HG03520 (cell line): ENCODE measurements at regions not wholly inside any gene's neighbourhood (a gene's known extent, or its start where the extent isn't known, plus 50 kb on each side); places are given as distances from the start of the nearest gene placed in this dataset.

Source experiments
- ATAC-seq: cut with Tn5 transposase; IDR thresholded peaks from one replicate; pipeline ENCODE4 v1.9.1; 2021; ENCODE audit warnings: mild to moderate bottlenecking, moderate library complexity; ENCODE audit not compliant: unreplicated experiment

DNA sequence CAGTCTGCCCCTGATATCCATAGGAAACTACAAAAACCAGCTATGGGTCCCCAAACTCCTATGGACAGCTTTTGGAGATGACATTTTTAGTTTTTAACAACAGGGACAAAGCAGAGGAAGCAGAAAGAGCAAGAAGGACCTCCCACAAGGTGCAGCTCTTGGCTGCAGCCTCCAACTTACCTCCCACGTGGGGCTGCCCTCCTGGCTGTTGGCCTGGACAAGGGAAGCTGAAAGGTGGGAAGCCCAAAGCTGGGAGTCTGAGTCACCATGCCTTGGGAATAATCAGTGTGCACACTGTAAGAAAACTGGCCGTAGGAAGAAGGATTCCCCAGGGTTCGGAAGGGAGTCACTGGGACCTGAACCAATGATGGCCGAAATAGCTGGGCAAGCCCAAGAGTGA is 51.8 kb upstream of the PAX1 start:
- ATAC-seq, result no peak

DNA sequence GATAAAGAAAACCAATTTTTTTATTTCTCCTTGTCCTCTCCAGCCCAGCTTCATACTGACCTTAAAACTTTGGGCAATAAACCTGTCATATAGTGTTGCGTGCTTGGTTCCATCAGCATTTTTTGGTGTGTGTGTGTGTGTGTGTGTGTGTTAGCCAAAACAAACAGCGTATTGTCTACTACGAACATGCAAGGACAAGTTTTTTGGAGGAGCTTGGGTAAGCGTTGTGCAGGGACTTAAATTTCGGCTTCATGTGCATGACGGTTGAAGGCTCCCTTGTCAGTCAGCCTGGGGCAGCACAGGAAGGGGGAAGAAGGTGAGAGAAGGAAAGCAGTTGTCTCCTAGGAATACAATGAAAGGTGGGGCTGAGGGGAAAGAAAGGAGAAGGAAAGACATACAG is 62.0 kb upstream of the PAX1 start:
- ATAC-seq, result no peak

DNA sequence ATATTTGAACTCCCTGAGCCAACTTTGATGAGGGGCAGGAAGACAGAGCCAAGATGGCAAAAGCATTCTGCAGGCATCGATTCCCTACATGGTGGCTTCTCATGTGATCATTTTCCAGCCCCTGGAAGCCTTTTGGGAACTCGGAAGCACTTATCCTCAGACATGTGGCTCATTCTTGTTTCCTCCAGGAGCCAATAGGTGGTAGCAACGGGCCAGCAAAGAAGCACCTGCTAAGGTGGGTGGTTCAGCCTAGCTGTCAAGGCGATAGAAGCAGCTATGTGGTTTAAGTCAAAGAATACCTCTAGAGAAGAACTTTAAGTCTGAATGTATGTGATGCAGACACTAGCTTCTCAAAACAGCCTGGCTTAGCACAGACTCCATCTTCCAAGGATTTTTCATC is 64.9 kb upstream of the PAX1 start:
- ATAC-seq, result no peak

DNA sequence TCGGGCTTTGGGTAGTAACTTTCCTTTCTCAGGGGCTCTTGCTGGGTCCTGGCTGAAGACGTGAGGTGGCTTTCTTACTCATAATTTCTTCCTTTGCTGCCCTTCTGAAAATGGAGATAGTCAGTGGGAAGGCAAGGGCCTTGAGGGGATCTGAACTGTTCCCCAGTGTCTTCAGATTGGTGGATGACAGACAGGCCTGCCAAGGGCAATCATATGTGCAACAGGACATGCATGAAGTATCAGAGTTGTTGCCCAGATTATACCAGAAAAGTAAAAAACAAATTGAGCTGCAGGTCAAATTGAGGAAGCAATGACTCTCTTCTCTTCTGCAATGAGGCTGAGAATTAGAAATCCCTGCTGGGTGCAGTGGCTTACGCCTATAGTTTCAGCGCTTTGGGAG is 71.6 kb upstream of the PAX1 start:
- no peak for ATAC-seq

DNA sequence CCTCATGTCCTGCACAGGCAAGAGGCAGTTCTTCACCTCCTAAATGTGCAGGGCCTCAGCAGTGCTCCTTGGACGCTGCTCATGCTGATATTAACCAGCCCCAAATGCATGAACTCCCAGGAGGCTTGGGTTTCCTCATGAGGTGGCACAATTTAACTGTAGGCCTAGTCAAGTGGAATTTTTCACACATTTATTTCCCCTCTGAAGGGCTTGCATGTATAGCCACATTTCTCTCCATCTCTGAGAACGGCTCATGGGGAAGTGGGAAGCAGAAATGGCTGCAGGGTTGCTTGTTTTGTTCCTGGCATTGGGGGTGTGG is 72.8 kb upstream of the PAX1 start:
- no peak for ATAC-seq

DNA sequence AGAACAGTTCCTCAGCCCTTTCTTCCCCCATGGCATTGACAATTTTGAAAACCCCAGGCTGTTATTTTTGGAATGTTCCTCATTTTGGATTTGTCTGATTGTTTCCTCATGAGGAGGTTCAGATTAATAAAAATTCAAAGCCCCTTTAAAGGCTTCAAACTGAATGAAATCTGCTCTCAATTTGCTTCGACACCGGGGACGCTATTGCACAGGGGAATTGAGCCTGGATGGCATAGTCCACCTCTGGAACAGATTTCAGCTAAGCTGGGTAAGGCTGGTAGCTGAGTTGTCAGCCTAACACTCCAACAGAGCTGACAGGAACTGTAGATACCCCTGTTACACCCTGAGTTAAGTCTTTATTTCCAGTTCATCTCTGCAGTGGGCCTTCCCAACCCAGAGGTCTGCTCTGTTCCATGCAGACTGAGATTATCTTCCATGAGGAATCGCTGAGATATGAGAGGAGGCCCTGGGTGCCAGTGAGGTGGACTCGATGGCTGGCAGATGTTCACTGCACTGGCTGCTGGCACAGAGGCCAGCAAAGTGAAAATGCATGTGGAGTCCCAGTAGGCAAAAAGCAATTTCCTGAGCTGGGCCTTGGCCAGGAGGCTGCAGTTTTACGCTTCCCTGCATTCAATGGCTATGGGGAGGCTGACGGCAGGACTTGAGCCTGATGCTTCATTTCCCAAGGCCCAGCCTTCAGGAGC is 73.3 kb upstream of the PAX1 start:
- no peak for ATAC-seq

DNA sequence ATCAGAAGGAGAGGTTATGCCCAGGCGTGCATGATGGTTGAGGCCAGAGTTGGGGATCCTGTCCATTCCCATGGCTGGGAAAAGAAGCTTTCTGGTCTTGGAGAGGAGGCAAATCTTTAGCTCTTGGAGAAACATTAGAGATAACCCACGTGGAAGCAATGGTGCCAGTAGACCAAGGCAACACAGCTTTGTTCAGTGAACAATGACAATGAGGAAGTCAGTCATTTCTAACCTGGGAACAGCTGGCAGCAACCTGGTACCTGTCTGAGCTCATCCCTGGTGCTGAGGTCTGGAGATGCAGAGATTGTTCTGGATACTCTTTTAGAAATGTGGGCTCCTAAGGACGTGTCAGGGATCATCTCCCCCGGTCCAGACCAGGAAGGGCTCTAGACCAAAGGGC is 76.7 kb upstream of the PAX1 start:
- ATAC-seq, result no peak

DNA sequence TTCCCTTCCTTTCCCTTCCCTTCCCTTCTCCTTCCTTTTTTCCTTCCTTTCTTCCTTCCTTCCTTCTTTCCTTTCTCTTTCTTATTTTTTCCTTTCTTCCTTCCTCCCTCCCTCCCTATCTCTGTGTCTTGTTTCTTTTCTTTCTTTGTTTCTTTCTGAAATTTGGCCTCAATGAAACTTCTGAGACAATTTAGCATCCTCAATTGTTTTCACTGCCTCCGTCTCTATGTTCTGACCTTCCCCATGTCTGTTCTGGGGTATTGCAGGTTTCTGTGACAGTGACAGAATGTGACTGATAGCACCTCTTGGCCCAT is 81.7 kb upstream of the PAX1 start:
- no peak for ATAC-seq

DNA sequence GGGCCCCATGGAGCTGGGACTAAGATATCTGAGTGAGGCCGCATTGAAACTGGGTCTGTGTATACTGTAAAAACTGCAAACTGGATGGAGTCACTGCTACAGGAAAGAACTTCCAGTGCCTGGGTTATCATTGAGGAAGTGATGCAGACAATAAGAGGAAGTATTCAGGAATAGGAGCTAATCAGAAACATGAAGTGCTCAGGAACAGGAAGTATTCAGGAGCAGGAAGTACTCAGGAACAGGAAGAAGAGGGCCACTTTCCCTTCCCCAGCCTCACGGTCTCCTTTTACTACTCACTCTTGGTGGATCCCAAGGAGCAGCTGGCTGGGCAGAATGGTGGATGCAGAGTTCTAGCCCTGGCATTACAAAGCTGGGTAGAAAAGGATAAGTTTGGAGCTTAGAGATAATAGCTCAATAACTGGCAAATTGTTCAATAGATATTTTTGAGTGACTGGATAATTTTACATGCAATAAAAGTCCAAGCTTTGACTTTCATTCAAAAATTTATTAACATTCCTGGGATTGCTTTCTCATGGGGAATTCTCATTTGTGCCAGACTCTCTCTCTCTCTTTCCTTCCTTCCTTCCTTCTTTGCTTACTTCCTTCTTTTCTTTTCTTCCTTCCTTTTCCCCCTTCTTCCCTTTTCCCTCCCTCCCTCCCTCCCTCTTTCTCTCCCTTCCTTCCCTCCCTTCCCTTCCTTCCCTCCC is 82.2 kb upstream of the PAX1 start:
- ATAC-seq, result no peak

DNA sequence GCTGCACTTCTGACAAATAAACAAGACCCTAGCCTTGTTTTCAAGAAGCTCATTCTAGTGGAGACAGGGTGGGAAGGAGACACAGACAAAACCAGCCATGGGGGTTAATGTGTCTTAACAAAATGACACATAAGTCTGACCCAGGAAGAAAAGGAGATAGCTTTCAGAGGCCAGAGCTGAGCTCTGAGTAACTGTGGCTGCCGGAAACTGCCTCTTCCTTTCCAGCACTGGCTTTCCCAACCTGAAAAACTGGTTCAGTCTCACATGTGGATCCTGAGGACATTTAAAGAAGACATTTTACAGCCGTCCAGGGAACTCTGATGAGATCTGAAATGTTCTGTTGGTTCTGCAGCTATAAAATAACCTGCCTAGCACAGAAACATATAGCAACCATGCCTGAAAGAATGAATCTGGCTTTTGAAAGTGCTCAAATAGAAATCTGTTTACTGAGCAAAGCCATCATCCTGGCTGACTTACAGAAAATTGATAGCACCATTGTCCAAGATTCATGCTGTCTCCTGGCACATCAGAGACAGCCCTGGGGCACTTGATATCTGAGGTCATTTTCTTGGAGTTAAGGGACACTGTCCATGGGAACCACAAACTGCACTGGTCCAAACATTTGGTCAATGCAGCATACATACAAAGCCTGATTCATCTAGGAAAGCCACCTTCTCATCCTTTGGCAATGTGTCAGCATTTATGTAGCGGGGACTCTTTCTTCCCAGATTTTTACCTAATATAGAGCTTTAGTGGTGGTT is 83.2 kb upstream of the PAX1 start:
- no peak for ATAC-seq

DNA sequence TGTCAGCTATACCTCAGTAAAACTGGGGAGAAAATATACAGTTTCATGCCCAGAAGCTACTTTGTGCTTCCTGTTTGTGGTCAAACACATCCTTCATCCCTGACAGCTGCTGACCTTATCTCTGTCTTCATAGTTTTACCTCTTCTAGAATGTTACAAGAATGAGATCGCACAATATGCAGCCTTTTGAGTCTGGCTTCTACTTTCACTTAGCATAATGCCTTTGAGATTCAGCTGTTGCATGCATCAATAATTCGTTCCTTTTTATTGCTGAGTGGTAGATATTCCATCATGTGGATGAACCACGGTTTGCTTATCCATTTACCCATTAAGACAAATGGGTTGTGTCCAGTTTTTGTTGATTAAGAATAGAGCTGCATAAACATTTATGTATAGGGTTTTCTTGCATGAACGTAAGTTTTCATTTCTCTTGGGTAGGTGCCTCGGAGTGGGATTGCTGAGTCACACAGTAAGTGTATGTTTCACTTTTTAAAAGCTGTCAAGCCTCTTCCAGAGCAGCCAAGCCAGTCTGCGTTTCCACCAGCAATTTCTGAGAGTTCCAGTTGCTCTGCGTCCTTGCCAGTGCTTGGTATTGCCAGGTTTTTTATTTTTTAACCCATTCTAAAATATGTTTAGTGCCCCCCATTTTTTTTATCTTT is 86.6 kb upstream of the PAX1 start:
- no peak for ATAC-seq

DNA sequence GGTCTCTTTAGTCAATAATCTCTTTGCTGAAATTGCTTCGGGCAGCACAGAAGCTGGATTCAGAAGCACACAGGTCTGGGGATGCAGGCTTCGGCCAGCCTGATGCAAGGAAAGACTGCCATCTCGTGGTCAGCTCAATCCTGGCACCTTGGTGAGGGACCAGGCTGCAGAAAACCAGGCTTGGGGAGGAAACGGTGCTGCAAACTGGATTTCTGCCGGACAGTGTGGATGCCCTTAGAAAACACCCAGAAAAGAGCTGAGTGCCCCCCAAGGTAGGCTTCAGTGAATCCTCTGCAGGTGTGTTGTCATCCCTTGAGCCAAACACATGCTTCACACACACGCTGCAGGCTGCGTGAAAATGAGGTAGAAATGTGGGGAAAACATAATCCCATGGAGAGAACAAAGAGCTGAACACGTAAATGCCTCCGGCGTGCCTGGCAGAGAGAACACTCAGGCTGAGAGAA is 89.8 kb upstream of the PAX1 start:
- ATAC-seq, result peak; percentile 66

DNA sequence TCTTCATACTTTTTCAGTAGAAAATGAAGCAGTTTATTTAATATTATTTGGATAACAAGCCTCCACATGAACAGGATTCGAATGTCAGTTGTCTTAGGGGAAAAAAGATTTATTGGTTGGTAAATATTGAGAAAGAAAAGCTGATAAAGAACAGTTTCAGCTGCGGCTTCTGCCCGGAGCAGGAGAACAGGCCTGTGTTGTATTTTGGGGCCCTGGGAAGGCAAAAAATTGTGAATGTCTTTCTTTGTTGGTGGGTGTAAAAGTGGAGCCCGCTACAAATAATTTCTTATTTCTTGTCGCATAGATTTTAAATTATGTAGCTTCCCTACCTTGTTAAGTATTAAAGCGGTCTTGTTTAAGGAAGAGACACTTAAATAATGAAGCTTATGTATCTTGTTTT is 90.5 kb upstream of the PAX1 start:
- ATAC-seq, result no peak

DNA sequence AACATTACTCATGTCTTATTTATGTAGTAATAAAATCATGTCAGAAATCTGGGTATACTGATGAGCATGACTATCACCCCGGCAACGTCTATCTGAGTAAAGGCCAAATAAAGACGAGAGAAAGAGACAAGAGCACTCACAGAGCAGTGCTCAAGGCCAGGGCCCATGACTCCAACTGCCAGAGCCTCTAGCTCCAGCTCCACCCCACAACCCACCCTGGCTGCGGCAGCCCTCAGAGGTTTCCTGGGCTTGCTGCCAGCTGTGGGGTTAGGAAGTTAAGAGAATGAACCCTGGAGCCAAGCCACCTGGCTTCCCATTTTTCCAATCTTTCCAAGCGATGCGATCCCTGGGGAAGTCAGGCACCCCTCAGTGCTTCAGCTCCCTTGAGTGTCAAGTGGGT is 92.0 kb upstream of the PAX1 start:
- ATAC-seq, result no peak

DNA sequence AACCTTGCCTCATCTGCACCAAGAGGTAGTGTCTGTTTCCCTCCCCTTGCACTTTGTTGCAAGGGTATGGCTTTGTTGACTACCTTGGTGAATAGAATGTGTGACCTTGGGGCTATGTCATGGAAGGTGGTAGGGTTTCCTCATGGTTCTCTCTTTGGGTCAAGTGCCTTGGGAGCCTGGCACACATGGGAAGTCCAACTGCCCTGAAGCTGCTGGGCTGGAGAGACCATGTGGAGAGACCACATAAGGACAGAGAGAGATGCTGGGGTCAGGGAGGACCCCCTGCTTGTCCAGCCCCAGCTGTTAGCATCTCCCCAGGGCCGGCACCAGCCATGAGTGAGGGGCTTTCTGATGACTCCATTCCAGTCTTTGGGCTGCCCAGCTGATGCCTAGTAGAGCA is 95.5 kb upstream of the PAX1 start:
- ATAC-seq, result no peak

DNA sequence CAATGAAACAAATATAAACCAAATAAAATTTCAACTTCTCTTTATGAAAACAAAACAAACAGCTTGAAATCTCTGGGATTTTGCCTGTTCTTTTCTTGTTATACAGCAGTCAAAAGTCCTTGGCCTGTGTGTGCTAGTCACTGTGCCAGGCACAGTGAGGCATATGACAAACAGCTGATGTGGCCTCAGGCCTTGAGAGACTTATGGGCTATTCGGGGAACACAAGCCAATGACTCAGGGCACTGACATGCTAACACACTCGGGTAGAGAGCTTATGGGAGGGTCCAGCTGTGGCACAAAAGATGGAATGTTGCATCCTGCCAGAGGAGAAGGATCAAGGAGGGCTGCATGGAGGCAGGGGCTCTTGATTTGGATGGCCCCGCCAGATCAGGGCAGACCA is 95.4 kb upstream of the NKX2-2 start:
- ATAC-seq, result no peak

DNA sequence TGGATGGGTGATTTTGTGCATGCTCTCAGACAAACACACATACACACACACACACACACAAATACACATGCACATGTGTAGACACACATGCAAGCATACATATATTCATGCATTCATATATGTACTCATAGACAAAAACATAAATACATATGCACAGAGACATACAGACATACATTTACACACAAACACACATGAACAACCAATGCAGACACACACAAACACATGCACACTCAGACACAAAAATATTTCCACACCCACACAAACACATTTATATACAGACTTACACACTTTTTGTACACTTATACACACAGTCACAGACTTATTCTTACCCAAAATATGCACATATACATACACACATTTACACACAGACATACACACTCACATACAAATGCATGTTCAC is 94.9 kb upstream of the NKX2-2 start:
- ATAC-seq, result no peak

DNA sequence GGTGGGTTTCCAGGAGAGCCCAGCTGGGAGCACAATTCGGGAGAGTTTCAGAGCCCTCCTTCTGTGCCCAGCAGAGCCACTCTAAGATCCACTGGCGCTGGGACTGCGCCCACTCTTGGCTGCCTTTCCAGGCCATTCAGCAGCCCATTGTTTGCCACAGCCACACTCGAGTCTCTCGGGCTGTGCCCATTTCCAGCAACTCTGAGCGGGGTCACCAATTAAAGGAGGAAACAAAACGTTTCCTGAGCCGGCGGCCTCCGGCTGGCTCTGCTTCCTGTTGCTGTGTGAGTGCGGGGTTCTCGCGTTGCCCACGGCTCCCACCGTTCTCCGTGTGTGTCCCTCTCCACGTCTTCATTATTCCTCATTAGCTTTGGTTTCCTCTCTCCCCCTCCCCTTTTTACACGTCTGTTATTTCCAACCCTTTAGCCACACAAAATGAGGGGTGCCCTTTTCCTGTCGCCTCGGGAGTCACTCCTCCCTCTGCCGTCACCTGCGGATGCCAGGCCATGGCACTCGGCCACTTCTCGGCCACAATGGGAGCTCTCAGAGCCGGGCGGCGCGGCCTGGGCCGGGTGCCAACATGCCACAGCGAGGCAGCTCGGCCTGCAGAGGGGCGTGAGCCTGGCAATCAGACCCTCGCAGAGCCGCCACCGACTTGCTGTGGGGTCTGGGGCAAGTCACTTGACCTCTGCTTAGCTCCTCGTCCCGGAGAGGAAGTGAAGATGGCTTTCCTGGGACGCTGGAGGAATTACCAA is 94.3 kb upstream of the NKX2-2 start:
- no peak for ATAC-seq

DNA sequence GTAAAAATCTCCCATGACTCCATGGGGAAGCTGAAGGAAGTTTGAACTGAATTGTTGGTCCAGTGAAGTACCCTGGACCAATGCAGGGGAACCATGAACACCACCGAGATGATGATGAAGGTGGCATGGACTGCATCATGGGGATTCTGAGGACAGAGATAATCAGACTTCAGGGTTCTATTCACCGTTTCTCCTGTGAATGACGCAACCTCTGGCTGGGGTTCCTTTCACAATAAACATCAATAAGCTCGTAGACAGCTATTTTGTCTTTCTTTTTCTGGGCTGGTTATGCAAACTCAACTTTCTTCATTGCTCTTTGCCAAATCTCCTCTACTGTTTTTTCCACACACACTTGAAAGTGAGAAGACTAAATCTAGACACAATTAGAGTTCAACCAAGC is 87.9 kb upstream of the NKX2-2 start:
- no peak for ATAC-seq

DNA sequence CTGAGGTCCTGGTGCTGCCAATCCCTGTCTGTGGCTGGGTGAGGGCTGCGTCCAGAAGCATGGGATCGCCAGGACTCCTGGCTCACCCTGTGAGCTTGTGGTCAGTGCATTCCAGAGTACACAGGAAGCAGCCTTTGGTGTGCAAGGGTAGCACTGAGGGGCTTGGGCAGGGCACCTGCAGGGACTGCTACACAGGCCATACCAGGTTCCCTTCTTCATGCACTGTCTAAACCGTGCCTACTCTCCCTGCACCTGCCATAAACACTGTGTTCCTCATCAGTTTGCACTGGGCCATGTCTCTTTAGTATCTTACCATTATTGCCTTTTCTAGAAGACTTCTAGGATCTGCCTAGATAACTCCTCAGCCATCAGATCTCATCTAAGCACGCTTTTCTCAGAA is 72.8 kb upstream of the NKX2-2 start:
- ATAC-seq, result no peak

DNA sequence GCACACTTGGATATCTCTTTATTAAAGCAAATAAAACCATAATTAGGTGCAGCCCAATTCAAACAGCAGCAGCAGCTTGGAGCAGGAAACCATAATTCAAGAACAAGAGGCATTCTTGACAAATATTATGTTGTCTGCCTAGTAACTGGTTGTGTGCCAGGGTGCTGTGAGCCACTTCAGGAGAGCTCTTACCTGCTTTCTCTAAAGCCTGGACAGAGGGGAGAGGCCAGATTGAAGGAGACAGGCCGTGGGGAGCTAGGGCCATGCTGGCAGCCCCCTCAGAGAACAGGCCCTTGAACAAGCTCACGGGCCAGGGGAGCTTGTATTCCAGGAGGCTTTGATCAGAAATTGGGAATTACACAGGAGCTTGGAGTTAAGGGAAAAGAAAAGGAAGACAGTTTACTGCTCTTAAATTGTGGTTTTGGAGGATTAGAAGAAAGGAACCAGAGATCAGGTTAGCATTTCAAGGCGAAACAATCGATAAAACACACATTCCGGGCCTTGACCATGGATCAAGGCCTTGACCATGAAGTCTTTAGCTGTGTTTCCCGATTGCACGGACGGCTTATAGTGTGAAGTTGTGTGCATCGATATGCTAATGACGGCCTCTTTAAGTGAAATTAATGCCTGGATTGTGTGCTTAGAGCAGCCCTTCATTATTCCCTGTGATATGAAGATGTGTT is 69.8 kb upstream of the NKX2-2 start:
- no peak for ATAC-seq
